ENCODE measurements at regions not wholly inside any gene's neighbourhood (a gene's known extent, or its start where the extent isn't known, plus 50 kb on each side); places are given as distances from the start of the nearest gene placed in this dataset.
"Not testable (repeated sequence)": the region's sequence is repeated elsewhere in the genome, so short reads cannot be mapped to it uniquely, and the experiment has no call there.

DNA sequence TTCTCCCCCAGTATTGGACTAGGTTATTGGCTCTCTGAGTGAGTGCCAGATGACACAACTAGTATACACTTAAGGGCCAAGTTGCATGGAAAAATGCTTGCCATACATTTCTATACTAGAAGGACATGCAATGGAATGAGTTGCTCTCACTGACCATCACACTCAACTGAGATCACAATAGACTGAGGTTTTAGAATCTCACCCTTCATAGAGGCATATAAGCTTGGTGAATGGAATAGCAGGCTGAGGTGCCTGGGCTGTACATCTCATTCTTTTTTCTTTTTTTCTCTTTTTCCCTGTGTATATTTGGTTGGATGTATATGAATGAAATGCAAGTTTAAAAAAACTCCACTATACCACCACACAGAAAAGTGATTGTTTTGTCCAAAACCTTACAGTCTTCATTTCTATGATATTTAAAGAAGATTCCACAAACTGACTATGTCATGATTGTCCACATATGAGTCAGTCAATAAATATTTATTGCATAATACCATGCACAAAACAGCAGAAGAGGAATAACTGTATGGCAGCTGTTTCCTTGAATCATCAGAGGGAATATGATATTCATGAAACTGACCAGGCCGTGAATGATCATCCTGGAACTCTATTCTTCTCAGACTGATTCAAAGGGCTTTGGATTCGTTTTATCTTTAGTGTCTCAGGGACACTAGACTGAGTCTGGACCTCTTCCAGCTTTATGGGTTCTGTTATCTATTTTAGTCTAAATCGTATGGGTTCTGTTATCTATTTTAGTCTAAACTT lies 122.6 kb upstream of the STK17B start:
- no peak overlapping the region for H3K27ac ChIP-seq (ENCODE audit: low read depth, low read length)
- WGBS, 3 donors = 34 to 48% (median 38%) methylated on average over 3 of the region's 3 CpGs

GRCh38 chr2:196294516-196294909 lies 123.1 kb upstream of the STK17B start:
- H3K27ac ChIP-seq (ENCODE audit: low read depth, low read length) = no peak overlapping the region
- 54 to 67% (median 64%) methylated on average over 1 of the region's 1 CpG for whole genome bisulfite sequencing, 3 donors

DNA sequence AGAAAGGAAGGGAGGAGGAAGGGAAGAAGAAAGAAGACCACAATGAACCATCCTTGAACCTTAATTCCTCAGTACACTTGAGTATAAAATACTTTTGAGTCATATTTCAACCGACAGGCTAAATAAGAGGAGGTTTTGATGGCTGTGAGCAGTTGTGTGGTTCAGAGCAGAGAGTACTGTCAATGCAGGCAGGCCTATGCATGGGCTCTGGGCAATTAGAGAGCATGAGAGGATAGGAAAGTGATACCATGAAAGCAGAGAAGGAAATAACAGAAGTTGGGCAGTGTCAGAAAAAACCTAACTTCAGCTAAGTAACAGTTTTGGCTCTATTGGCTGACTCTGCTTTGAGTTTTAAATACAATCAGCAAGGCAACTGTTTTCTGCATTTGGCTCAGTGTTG lies 123.6 kb upstream of the STK17B start:
- H3K27ac ChIP-seq (ENCODE audit: low read depth, low read length) = no peak overlapping the region
- 77 to 96% (median 96%) methylated on average over 1 of the region's 1 CpG for WGBS, 3 donors

- not testable (repeated sequence) for H3K27ac ChIP-seq (ENCODE audit: low read depth, low read length)
- 55 to 59% (median 59%) methylated on average over 8 of the region's 8 CpGs for WGBS, 3 donors
These were observed 126.8 kb upstream of the STK17B start for GRCh38 chr2:196298106-196298723.

GRCh38 chr2:196307775-196308305 lies 136.5 kb upstream of the STK17B start:
- no peak overlapping the region for H3K27ac ChIP-seq (ENCODE audit: low read depth, low read length)
- WGBS, 3 donors = 83 to 93% (median 86%) methylated on average over 14 of the region's 14 CpGs

DNA sequence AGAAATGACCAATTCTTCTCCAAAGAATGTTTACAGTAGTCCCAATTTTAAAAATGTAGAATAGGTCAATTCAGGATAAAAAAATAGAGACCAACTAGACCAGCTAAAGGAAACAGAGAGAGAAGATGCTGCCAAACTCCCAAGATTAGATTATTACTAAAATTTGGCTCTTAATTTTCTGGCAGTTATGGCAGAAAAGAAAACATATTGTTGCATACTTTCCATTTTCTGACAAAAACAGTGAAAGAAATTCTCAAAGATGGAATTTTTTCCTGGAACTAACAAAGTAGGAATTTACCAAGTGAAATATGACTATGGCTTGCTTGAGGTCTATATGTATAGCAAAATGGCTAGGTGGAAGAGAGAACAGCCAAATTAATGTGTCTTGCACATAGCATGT lies 138.3 kb upstream of the STK17B start:
- no peak overlapping the region for H3K27ac ChIP-seq (ENCODE audit: low read depth, low read length)

GRCh38 chr2:196314157-196314556 lies 142.8 kb upstream of the STK17B start:
- WGBS, 3 donors = 77 to 79% (median 78%) methylated on average over 1 of the region's 1 CpG
- H3K27ac ChIP-seq (ENCODE audit: low read depth, low read length) = no peak overlapping the region

- H3K27ac ChIP-seq (ENCODE audit: low read depth, low read length) = no peak overlapping the region
- 76 to 90% (median 89%) methylated on average over 4 of the region's 4 CpGs for WGBS, 3 donors
These were observed 143.4 kb upstream of the STK17B start for GRCh38 chr2:196314780-196315179.

DNA sequence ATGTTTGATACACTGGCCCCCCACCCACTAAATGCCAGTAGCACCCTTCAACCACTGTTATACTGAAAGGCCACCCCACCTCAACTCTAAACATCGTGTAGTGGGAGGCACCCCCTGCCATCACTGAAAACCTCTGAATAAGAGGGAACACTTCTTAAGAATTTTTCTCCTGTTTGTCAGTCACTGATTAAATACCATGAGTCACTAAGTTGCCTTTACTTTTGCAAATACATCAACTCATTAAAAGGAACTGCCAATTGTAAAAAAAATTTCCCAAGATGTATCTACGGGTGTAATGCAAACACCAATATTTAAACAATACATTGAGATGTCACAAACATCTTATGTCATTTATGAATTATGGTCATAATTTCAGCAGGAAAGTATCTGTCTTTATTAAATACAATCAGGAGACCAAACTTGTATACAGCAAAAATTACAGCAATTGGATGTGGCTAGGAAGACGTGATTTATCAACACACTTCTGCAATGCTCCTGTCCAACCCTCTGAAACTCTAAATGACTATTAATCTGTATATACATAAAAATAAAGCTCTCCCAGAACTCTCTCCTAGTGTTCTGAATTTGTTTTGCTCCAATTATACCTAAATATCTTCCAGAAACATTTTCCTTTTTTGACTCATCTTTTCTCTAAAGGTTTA lies 144.1 kb upstream of the STK17B start:
- no peak overlapping the region for H3K27ac ChIP-seq (ENCODE audit: low read depth, low read length)
- 54 to 86% (median 84%) methylated on average over 3 of the region's 3 CpGs for WGBS, 3 donors

- no peak overlapping the region for H3K27ac ChIP-seq (ENCODE audit: low read depth, low read length)
- 78 to 97% (median 96%) methylated on average over 4 of the region's 4 CpGs for WGBS, 3 donors
These were observed 144.7 kb upstream of the STK17B start for GRCh38 chr2:196316050-196316430.

DNA sequence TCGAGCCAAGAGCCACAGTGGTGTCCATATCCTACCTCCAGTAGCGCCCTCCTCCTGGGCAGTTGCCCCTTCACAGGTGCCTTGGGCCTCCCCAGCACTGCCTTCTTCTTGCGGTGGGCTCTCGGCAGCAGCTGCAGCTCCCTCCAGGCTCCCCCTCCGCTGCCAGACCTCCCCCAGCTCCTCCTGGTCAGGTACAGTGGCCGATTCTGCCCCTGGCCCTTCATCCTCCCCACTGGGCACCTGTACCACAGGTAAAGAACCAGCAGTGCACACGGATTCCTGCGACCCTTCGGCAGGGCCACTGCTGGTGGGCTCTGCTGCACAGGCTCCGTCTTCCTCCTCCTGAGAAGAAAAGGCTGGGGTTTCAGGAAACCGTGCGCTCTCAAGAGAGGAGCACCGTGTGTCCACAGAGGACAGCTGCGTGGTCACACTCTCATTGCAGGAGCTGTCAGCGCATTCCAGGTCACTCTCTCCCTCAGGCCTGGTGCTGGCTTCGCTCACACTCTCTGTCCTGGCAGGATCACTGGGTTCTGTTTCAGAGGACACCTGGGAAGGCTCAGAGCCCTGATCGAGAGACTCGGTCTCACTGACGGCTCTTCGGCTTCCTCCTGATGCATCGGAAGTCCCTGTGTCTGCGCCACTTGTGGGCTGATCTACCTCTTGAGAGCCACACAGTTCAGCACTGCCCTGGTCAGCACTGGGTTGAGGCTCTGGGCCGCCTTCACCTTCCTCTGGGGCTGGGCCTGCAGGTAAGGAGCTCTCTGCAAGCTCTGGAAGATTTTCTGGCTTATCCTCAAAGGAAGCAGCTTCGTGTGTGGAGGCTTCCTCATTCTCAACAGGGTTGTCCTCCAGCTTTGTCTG lies 147.4 kb upstream of the STK17B start:
- 88 to 92% (median 92%) methylated on average over 23 to 24 of the region's 24 CpGs for WGBS, 3 donors
- no peak overlapping the region for H3K27ac ChIP-seq (ENCODE audit: low read depth, low read length)

- H3K27ac ChIP-seq (ENCODE audit: low read depth, low read length) = no peak overlapping the region
- 58 to 70% (median 69%) methylated on average over 4 of the region's 4 CpGs for WGBS, 3 donors
These were observed 151.8 kb upstream of the STK17B start for GRCh38 chr2:196322973-196323810.

DNA sequence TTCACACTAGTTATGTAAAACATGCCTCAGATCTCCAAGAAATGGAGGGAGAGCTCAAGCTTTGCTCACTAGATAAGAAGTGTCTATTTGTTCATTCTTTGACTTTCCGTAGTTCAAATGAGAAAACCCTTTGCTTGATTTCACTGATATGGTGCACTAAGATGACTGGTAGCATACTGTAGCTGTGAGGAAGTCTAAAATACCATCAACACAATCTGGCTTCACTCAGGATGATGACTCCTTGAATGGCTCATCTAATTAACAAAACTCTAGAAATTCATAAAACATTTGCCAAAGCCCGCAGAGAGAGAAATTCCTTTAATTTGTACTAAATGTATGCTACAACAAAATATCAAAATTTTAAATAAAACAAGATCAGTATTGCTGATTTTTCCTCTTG lies 152.8 kb upstream of the STK17B start:
- H3K27ac ChIP-seq (ENCODE audit: low read depth, low read length) = no peak overlapping the region
- WGBS, 3 donors = 74 to 91% (median 90%) methylated on average over 2 of the region's 2 CpGs

DNA sequence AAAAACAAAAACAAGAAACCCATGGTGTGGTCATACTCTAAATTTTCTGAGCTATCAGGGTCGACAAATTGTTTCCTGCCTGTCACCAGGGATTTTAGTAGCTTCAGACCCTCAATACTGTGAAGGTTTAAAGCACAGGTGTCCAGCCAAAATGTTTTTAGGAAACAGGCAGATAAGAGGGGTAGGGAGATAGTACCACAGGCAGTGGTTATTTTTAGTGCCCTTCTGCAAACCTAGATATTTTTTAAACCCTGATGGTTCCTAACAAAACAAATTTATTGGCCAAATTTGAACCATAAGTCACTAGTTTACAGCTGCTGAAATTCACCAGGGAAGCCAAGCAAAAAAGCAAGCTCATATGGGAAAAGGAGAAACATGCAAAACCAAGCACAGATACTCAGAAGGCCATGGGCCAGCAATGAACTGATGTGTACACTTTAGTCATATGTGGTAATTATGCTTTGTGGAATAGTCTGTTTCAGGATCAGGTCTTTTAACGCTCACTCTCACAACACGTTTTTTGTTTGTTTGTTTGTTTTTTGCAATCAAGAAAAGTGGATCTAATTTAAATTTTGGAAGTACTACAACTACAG lies 156.8 kb upstream of the STK17B start:
- WGBS, 3 donors = 64 to 71% (median 71%) methylated on average over 3 of the region's 3 CpGs

DNA sequence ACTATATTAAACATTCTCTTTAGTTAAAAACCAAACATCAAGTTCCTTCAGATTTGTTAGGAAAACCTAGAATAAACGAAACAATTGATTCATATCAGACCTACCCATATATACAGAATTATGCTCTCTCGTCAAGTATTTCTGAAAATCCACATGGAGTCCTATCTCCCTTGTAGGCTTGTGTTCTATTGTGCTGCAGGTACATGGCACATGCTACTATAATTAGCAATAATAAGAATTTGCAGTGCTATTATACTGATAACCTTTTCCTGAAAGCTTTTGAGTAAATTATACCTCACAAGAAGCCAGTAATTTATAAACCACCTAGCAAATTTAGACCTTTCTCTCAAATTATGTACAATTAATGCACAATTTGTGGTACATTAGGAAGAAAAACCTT lies 158.6 kb upstream of the STK17B start:
- WGBS, 3 donors = 81 to 91% (median 90%) methylated on average over 2 of the region's 2 CpGs
- no peak overlapping the region for H3K27ac ChIP-seq (ENCODE audit: low read depth, low read length)

More for the DNA sequence above, 156.8 kb upstream of the STK17B start:
- no peak overlapping the region for H3K27ac ChIP-seq (ENCODE audit: low read depth, low read length)

DNA sequence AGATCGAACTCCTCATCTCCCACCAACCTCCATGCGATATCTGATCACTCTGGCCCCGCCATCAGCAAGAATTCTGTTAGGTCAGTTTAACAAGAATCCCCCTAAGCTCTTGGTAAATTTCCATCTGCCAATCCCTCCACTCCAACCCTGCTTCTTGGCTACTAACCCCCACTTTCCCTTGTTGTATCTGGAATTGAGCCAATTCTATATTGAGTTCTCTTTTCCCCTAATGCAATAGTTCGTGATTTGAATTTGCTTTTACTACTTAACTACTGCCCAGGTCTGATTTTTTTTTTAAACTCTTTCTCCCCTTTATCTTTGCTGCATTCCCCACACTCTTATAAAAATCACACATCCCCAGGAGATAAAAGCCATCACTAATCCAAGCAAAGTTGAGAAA lies 159.3 kb upstream of the STK17B start:
- WGBS, 3 donors = 87 to 92% (median 92%) methylated on average over 4 of the region's 4 CpGs
- H3K27ac ChIP-seq (ENCODE audit: low read depth, low read length) = no peak overlapping the region

GRCh38 chr2:196331143-196331542 lies 159.8 kb upstream of the STK17B start:
- 42 to 65% (median 59%) methylated on average over 5 of the region's 5 CpGs for WGBS, 3 donors
- no peak overlapping the region for H3K27ac ChIP-seq (ENCODE audit: low read depth, low read length)
